MM.1S (cell line): ENCODE measurements at regions not wholly inside any gene's neighbourhood (a gene's known extent, or its start where the extent isn't known, plus 50 kb on each side); places are given as distances from the start of the nearest gene placed in this dataset.

Source experiments
- EZH2 ChIP-seq: fragments of 300-600 bp; sonication (generic); optimal IDR thresholded peaks from 2 replicates; pipeline ENCODE3; 2017; ENCODE audit warnings: low read depth, mild to moderate bottlenecking, antibody characterized with exemption, low read length, mixed read lengths
- EZH2phosphoT487 ChIP-seq: fragments of 300-600 bp; sonication (generic); IDR thresholded peaks from 2 replicates; pipeline ENCODE4 v1.6.1; 2018; ENCODE audit warnings: antibody characterized with exemption, low read length
- TF ChIP-seq, protein P1 (sequence below): fragments of 300-600 bp; sonication (generic); IDR thresholded peaks from 2 replicates; pipeline ENCODE4 v1.5.1; 2016; ENCODE audit warnings: antibody characterized with exemption, low read length, mixed read lengths

DNA sequence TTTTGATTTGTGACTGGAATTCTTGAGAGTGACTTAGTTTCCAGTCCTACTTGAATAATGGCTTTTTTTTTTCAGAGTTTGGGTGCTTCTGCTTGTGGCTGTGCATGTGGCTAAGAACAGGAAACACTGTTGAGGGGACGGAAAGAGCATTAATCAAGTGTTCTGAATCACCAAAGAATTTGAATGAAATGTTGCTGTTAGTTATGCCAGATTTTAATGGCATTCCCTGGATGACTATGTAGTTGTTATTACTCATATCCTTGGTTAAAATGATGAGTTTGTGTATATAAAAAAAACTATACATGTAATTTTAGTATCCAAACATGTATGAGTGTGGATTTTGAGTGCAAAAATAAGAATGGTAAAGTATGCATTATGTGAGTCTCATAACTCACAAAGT lies 347.9 kb downstream of the BCAT1 start:
- TF ChIP-seq EZH2phosphoT487: no peak
- TF ChIP-seq, protein P1, sequence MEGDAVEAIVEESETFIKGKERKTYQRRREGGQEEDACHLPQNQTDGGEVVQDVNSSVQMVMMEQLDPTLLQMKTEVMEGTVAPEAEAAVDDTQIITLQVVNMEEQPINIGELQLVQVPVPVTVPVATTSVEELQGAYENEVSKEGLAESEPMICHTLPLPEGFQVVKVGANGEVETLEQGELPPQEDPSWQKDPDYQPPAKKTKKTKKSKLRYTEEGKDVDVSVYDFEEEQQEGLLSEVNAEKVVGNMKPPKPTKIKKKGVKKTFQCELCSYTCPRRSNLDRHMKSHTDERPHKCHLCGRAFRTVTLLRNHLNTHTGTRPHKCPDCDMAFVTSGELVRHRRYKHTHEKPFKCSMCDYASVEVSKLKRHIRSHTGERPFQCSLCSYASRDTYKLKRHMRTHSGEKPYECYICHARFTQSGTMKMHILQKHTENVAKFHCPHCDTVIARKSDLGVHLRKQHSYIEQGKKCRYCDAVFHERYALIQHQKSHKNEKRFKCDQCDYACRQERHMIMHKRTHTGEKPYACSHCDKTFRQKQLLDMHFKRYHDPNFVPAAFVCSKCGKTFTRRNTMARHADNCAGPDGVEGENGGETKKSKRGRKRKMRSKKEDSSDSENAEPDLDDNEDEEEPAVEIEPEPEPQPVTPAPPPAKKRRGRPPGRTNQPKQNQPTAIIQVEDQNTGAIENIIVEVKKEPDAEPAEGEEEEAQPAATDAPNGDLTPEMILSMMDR: no peak
- no peak for TF ChIP-seq EZH2
